Epithelial cell of proximal tubule (primary cell): ENCODE measurements at regions not wholly inside any gene's neighbourhood (a gene's known extent, or its start where the extent isn't known, plus 50 kb on each side); places are given as distances from the start of the nearest gene placed in this dataset.

Source experiments
- DNase-seq: peaks from one replicate; pipeline ENCODE4 v3.0.0-alpha.2; 2011; ENCODE audit warnings: low read depth
- H3K4me3 ChIP-seq: 2 replicates; pipeline ENCODE4 v1.5.1; 2011; ENCODE audit warnings: low read depth, mild to moderate bottlenecking, low read length
- TF ChIP-seq, protein P1 (sequence below): conservative IDR thresholded peaks from 2 replicates; pipeline ENCODE4 v1.5.1; 2012; ENCODE audit warnings: low read depth, mild to moderate bottlenecking, low read length

DNA sequence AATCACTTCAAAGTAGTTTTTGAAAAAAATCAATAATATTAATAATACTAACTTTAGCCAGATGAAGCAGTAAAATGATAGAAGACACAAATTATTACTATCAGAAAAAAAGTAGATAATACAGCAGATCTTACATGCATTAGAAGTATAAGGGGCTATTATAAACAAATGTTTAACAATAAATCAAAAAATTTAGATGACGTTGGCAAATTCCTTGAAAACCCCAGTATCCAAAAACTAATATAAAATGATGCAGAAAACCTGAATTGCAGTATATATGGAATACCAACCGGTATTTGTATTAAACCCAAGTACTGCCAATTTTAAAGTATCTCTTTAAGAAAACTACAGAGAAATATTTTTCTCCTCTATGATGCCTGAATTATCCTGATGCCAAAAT, 573.3 kb upstream of the CTNND2 start:
- TF ChIP-seq, protein P1, sequence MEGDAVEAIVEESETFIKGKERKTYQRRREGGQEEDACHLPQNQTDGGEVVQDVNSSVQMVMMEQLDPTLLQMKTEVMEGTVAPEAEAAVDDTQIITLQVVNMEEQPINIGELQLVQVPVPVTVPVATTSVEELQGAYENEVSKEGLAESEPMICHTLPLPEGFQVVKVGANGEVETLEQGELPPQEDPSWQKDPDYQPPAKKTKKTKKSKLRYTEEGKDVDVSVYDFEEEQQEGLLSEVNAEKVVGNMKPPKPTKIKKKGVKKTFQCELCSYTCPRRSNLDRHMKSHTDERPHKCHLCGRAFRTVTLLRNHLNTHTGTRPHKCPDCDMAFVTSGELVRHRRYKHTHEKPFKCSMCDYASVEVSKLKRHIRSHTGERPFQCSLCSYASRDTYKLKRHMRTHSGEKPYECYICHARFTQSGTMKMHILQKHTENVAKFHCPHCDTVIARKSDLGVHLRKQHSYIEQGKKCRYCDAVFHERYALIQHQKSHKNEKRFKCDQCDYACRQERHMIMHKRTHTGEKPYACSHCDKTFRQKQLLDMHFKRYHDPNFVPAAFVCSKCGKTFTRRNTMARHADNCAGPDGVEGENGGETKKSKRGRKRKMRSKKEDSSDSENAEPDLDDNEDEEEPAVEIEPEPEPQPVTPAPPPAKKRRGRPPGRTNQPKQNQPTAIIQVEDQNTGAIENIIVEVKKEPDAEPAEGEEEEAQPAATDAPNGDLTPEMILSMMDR = no peak
- H3K4me3 ChIP-seq = no peak overlapping the region
- DNase-seq = no peak

GRCh38 chr5:12467799-12468198, 563.6 kb upstream of the CTNND2 start:
- H3K4me3 ChIP-seq = no peak overlapping the region
- DNase-seq = no peak
- TF ChIP-seq, protein P1 = no peak

GRCh38 chr5:12460493-12461261, 556.4 kb upstream of the CTNND2 start:
- H3K4me3 ChIP-seq = no peak overlapping the region
- TF ChIP-seq, protein P1 = no peak
- DNase-seq = no peak

- H3K4me3 ChIP-seq = no peak overlapping the region
- TF ChIP-seq, protein P1 = no peak
- no peak for DNase-seq
These were observed 555.1 kb upstream of the CTNND2 start for GRCh38 chr5:12459326-12459725.

DNA sequence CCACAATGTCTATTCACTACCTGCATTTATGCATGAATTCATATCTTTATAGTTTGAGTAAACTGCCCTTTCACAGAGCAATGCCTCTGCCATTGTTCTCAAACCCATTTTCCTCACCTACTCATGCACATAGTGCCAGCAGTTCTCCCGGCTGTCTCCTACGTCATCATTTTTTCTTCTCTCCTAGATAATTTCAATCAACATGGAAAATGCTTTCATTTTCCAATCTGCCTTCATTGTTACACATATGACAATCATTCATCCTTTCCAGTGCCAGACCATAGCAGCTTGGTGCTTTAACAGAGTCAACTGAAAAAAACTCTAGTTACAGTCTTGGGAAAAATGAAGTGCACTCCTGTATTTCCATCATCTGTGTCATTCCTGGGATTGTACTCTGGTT, 514.8 kb upstream of the CTNND2 start:
- H3K4me3 ChIP-seq = no peak overlapping the region
- TF ChIP-seq, protein P1 = no peak

GRCh38 chr5:12413585-12413984, 509.3 kb upstream of the CTNND2 start:
- TF ChIP-seq, protein P1 = no peak
- no peak overlapping the region for H3K4me3 ChIP-seq
- no peak for DNase-seq

More for the DNA sequence above, 514.8 kb upstream of the CTNND2 start:
- DNase-seq = no peak

DNA sequence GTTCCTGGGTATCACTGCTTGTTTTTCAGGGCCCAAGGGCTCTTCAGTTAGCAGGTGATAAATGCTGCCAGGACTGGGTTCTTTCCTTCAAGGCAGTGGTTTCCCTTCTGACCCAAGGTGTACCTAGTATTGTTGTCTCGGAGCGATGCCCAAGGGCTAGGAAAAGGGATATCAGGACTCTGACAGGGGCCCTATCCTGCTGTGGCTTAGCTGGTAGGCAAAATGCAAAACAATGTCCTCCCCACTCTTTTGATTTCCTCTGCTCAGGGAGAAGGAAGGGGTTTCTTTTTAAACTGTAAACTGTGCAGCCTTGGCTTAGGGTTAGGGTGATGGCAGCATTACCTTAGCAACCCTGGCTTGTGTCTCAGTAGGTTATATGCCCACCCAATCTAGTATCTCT, 508.8 kb upstream of the CTNND2 start:
- TF ChIP-seq, protein P1 = no peak
- H3K4me3 ChIP-seq = no peak overlapping the region
- DNase-seq = no peak
